Endothelial cell of hepatic sinusoid (primary cell): ENCODE measurements at regions not wholly inside any gene's neighbourhood (a gene's known extent, or its start where the extent isn't known, plus 50 kb on each side); places are given as distances from the start of the nearest gene placed in this dataset.
"Not testable (repeated sequence)": the region's sequence is repeated elsewhere in the genome, so short reads cannot be mapped to it uniquely, and the experiment has no call there.

Experiments
- in situ Hi-C: cut with HindIII; loops from 2 replicates; pipeline ENCODE4 v1.10.0; 2017; ENCODE audit warnings: low sequenced_read_pairs

GRCh38 chr10:78231327-78231726 lies 197.7 kb downstream of the RPS24 start:
- in situ Hi-C loops = no loop called here

- in situ Hi-C loops = no loop called here
Observed at GRCh38 chr10:78231939-78232338, 198.3 kb downstream of the RPS24 start.

GRCh38 chr10:78236416-78237015 lies 202.9 kb downstream of the RPS24 start:
- in situ Hi-C loops = no loop called here

- in situ Hi-C loops = not testable (repeated sequence)
Observed at GRCh38 chr10:78237951-78238350, 204.3 kb downstream of the RPS24 start.

GRCh38 chr10:78247266-78247665 lies 213.6 kb downstream of the RPS24 start:
- in situ Hi-C loops = no loop called here

GRCh38 chr10:78247821-78248220 lies 214.2 kb downstream of the RPS24 start:
- in situ Hi-C loops = no loop called here

- in situ Hi-C loops = no loop called here
Observed at GRCh38 chr10:78248651-78249464, 215.2 kb downstream of the RPS24 start.

- in situ Hi-C loops = no loop called here
Observed at GRCh38 chr10:78249690-78250089, 216.0 kb downstream of the RPS24 start.

- in situ Hi-C loops = no loop called here
Observed at GRCh38 chr10:78250313-78251015, 216.8 kb downstream of the RPS24 start.

- in situ Hi-C loops = no loop called here
Observed at GRCh38 chr10:78251016-78251385, 217.3 kb downstream of the RPS24 start.

- in situ Hi-C loops = no loop called here
Observed at GRCh38 chr10:78252286-78252685, 218.6 kb downstream of the RPS24 start.

GRCh38 chr10:78253063-78253853 lies 219.6 kb downstream of the RPS24 start:
- in situ Hi-C loops = no loop called here

- in situ Hi-C loops = no loop called here
Observed at GRCh38 chr10:78254013-78254412, 220.3 kb downstream of the RPS24 start.

- in situ Hi-C loops = no loop called here
Observed at GRCh38 chr10:78255214-78255613, 221.6 kb downstream of the RPS24 start.

- in situ Hi-C loops = no loop called here
Observed at GRCh38 chr10:78255796-78256638, 222.4 kb downstream of the RPS24 start.

- in situ Hi-C loops = no loop called here
Observed at GRCh38 chr10:78258323-78259030, 224.8 kb downstream of the RPS24 start.

- in situ Hi-C loops = no loop called here
Observed at GRCh38 chr10:78259391-78259790, 225.7 kb downstream of the RPS24 start.

- in situ Hi-C loops = loop anchor here (10.0 kb wide), 1 partner anchor 215 kb away; no protein-coding TSS in a partner anchor
Observed at GRCh38 chr10:78260141-78260540, 226.5 kb downstream of the RPS24 start.

- in situ Hi-C loops = loop anchor here (10.0 kb wide), 1 partner anchor 216 kb away; no protein-coding TSS in a partner anchor
Observed at GRCh38 chr10:78260680-78261079, 227.0 kb downstream of the RPS24 start.
